GM12875 (cell line): ENCODE measurements at regions not wholly inside any gene's neighbourhood (a gene's known extent, or its start where the extent isn't known, plus 50 kb on each side); places are given as distances from the start of the nearest gene placed in this dataset.

ENCODE experiments used
- H3K4me3 ChIP-seq: one replicate; pipeline ENCODE4 v1.5.1; 2011; ENCODE audit warnings: low read depth, low read length, control low read depth
- TF ChIP-seq, protein P1 (sequence below): IDR thresholded peaks from 2 replicates; pipeline ENCODE4 v1.5.1; 2011; ENCODE audit warnings: low read depth, mild to moderate bottlenecking, control low read depth, inconsistent platforms, low read length, moderate library complexity, borderline replicate concordance; ENCODE audit not compliant: insufficient read depth

DNA sequence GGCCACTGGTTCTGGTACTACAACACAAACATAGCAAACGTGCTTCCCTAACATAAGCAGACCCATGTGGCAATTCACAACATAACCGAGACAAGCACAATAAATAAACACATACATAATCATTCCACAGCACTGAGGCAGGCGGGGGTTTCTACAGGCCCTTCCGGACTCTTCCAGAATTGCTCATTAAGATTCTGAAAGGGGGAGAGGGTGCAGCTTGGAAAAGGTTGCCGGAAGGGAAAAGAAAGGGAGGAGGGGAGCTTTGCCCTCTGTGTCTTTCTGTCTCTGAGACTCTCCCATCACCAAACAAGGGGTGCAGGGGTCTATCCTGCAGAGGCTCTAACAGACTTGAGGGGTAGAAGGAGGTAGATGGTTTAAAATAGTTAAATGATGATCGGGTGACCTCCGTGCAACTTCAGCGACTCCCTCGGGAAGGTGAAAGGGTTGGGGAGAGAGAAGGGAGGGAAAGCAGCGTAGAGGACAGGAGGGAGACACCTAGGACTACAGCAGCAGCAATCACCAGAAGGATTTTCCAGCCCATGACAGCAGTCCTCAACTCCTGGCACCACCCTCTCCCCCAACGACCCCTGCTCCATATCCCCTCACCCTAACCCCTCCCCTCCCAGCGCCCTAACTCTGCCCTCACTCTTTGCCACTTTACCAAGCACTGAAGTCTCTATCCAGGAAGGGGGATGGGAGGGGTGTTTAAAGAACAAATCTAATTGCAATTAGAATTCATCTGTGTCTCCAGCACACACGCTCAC, 365.5 kb upstream of the ESRRG start:
- TF ChIP-seq, protein P1, sequence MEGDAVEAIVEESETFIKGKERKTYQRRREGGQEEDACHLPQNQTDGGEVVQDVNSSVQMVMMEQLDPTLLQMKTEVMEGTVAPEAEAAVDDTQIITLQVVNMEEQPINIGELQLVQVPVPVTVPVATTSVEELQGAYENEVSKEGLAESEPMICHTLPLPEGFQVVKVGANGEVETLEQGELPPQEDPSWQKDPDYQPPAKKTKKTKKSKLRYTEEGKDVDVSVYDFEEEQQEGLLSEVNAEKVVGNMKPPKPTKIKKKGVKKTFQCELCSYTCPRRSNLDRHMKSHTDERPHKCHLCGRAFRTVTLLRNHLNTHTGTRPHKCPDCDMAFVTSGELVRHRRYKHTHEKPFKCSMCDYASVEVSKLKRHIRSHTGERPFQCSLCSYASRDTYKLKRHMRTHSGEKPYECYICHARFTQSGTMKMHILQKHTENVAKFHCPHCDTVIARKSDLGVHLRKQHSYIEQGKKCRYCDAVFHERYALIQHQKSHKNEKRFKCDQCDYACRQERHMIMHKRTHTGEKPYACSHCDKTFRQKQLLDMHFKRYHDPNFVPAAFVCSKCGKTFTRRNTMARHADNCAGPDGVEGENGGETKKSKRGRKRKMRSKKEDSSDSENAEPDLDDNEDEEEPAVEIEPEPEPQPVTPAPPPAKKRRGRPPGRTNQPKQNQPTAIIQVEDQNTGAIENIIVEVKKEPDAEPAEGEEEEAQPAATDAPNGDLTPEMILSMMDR, result no peak
- no peak overlapping the region for H3K4me3 ChIP-seq

DNA sequence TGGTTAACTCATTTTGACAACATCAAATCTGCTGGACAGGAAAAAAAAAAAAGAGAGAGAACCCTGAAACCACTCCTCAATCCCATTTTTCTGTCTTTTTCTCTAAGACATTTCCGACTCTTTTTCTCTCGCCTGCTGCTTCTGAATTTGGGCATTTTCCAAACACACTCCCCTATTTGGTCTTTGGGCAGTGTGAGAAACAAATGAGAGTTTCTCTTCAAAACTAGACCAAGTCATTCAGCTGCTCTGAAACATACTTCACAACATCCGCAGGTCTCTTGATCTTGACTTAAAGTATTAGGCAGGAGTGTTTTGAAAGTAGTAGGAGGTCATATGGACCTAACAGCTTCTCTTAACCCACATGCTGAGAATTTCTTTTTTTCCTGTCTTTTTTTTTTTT, 364.8 kb upstream of the ESRRG start:
- TF ChIP-seq, protein P1, result no peak
- no peak overlapping the region for H3K4me3 ChIP-seq

DNA sequence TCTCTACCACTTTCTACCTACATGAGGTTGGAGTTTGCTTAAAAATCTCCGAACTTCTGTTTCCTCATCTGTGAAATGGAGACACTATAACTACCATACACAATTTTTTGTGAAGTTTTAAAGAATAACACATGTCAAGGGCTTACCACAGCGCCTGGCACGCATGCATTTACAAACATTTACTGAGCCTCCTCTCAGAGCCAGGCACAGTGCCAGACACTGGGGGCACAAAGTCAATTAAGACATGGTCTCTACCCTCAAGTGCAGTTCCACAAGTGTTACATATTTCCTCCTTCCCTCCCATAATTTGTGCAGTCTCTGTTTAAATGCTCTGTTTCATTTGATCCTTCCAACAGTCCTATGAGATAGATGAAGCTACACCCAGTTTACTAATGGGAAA, 356.4 kb upstream of the ESRRG start:
- no peak overlapping the region for H3K4me3 ChIP-seq
- TF ChIP-seq, protein P1, result no peak

DNA sequence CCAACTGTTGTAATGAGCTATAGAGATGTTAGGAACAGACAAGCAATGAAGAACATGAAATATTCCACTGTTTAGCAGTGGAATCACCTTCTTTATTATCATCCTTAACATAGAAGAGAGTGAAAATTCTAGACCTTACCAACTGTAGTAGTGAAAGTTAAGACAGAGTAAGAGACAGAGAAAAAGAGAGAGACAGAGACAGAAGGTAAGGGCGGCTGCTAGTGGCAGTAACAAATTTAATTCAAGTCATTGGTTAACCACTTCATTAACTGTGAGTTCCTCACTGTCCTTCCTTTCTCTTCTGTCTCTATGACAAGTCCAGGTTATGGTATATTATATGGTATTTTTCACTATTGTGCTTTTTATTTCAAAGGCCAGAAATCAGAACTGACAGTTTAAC, 355.7 kb upstream of the ESRRG start:
- TF ChIP-seq, protein P1, result no peak
- no peak overlapping the region for H3K4me3 ChIP-seq

DNA sequence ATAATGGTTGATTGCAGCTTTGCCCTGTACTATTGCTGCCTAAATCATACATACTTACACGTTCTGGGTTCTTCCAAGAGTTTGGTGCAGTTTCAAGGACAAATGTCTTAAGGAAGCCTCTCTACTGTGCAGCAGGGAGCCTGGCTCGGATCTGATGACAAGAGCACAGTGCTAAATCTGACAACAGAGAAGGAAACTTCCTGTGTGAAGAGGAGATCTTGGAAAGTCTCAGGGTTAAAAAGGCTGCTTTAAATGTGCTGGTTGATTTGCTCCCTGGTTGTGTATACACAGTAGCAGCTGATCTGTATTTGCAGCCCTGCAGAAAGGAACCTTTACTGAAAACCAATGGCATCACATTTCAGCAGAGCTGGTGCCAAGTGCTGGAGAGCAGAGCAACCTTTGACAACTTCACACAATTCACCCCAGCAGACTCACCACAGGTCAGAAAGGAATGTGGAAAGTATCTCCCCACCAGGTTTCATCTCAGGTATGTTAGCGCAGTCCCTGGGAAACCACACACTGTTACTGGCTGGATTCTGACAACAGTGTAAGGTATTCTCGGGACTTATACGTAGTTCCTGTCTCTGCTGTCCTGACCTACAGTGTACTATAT, 355.0 kb upstream of the ESRRG start:
- no peak overlapping the region for H3K4me3 ChIP-seq
- TF ChIP-seq, protein P1, result no peak

DNA sequence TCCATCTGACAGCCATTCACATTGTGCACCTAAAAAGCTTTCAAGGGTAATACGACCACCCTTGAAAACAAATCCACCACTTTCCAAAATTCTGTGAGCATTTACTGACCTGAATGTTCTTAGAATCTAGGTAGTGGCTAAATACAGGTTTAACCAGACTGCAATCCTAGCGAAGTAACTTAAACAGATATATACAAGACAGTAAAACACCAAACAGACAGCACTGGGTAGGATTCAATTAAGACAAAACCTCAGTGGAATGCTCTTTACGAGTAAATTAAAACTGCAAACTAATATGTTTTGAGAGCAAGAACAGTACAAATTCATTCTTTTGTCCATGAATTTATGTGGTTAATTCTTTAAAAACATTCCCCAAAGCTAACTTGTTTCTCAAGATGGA, 354.2 kb upstream of the ESRRG start:
- TF ChIP-seq, protein P1, result no peak
- no peak overlapping the region for H3K4me3 ChIP-seq

DNA sequence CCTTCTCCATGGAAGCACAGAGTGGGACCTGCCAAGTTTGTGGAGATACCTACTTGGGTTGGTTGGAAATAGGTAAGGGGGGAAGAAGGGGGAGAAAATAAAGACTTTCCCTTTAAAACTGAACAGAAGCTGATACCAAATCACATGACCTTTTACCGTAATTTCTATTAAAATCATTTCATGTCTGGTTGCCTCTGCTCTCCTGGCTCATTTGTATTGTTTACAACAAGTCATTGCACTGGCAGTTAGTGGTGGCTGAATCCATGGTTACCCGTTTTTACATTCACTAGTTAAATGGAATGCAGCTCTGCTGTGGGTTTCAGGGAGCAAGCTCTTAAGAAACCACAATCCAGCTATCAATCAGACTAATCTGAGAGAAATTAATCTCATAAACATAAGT, 353.7 kb upstream of the ESRRG start:
- TF ChIP-seq, protein P1, result no peak
- H3K4me3 ChIP-seq, result no peak overlapping the region
